ENCODE measurements at regions not wholly inside any gene's neighbourhood (a gene's known extent, or its start where the extent isn't known, plus 50 kb on each side); places are given as distances from the start of the nearest gene placed in this dataset.

DNA sequence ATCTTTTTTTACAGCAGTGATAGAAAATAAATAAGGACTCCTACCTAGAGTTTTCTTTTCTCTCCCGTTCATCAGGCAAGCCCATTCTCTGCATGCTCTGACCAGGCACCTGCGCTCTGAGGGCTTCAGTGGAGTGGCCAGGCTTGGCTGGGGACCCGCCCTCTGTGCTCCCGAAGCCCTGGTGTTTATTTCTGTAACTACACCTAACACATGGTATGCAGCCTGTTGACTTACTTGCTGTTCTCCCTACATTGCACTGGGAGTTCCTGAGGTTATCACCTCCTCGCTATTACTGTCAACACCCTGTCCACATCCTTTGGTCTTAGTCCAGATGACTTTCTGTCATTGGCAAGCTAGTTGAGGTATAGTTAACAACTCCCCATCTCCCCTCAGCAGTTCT is 317.7 kb downstream of the LPIN1 start:
- TF ChIP-seq, protein P1, sequence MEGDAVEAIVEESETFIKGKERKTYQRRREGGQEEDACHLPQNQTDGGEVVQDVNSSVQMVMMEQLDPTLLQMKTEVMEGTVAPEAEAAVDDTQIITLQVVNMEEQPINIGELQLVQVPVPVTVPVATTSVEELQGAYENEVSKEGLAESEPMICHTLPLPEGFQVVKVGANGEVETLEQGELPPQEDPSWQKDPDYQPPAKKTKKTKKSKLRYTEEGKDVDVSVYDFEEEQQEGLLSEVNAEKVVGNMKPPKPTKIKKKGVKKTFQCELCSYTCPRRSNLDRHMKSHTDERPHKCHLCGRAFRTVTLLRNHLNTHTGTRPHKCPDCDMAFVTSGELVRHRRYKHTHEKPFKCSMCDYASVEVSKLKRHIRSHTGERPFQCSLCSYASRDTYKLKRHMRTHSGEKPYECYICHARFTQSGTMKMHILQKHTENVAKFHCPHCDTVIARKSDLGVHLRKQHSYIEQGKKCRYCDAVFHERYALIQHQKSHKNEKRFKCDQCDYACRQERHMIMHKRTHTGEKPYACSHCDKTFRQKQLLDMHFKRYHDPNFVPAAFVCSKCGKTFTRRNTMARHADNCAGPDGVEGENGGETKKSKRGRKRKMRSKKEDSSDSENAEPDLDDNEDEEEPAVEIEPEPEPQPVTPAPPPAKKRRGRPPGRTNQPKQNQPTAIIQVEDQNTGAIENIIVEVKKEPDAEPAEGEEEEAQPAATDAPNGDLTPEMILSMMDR (IDR thresholded peaks at IDR 0.05): no peak
- TF ChIP-seq POLR2A (IDR thresholded peaks at IDR 0.05): no peak

All from Peyer's patch (tissue), 4 donors.